ENCODE measurements at regions not wholly inside any gene's neighbourhood (a gene's known extent, or its start where the extent isn't known, plus 50 kb on each side); places are given as distances from the start of the nearest gene placed in this dataset.

DNA sequence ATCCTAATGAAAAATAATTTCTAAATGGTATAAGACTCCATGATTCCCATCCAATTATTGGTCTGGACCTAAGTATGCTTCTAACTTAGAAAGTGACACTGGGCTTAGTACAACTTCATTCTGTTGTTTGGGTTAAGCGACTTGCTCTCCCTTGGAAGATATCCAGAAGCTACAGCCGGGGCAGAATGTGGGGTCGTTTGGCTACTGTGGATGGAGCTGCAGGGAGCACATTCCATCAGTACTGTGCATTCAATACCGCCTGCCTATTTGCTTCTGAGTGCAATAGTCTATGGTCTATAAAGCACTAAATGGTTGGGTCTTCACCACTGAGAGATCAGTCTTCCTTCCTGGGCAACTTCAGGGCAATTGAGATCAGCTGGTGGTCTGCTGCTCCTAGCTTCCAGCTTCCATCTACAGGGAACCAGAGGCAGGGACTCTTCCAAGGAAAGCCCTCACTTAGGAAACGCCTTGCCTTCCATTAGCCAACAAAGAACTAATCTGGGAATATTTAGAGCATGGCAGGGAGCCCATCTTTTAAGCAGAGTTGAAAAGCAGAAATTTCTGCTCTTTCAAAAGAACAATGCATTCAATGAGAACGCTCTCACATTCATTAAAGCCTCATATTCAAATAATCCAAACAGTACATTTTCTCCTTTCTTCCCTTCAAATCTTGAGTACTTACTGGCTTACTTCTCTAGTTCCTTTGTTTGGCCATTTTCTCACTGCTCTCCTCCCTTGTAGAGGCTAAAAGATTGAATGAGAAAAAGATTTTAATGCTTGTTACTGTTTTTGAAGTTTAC is 1049.9 kb upstream of the TENM3 start:
- Histone ChIP-seq H4K20me1 (ENCODE audit: insufficient read depth, low read length) (no peaks in the 10 kb centered on the region), H3K4me3 (ENCODE audit: insufficient read depth, low read length) (no peak overlapping the region), H3K79me2 (ENCODE audit: insufficient read depth, low read length) (no peaks in the 10 kb centered on the region), H3K4me2 (ENCODE audit: insufficient read depth, low read length) (no peak overlapping the region), H3K4me1 (ENCODE audit: insufficient read depth, low read length) (no peaks in the 10 kb centered on the region), H3K27ac (ENCODE audit: low read depth, low read length) (no peak overlapping the region), H2AFZ (ENCODE audit: low read length) (no peak overlapping the region), H3K27me3 (ENCODE audit: insufficient read depth, low read length) (no peaks in the 10 kb centered on the region), H3K9me3 (ENCODE audit: low read depth, low read length) (no peaks in the 10 kb centered on the region), H3K36me3 (ENCODE audit: insufficient read depth, low read length) (no peaks in the 10 kb centered on the region)
- TF ChIP-seq, protein P1, sequence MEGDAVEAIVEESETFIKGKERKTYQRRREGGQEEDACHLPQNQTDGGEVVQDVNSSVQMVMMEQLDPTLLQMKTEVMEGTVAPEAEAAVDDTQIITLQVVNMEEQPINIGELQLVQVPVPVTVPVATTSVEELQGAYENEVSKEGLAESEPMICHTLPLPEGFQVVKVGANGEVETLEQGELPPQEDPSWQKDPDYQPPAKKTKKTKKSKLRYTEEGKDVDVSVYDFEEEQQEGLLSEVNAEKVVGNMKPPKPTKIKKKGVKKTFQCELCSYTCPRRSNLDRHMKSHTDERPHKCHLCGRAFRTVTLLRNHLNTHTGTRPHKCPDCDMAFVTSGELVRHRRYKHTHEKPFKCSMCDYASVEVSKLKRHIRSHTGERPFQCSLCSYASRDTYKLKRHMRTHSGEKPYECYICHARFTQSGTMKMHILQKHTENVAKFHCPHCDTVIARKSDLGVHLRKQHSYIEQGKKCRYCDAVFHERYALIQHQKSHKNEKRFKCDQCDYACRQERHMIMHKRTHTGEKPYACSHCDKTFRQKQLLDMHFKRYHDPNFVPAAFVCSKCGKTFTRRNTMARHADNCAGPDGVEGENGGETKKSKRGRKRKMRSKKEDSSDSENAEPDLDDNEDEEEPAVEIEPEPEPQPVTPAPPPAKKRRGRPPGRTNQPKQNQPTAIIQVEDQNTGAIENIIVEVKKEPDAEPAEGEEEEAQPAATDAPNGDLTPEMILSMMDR (IDR thresholded peaks at IDR 0.05; ENCODE audit: extremely low read depth, low read depth, low read length), result no peak
- DNase-seq (ENCODE audit: insufficient read length, low spot score, missing footprints), result no peak

DNA sequence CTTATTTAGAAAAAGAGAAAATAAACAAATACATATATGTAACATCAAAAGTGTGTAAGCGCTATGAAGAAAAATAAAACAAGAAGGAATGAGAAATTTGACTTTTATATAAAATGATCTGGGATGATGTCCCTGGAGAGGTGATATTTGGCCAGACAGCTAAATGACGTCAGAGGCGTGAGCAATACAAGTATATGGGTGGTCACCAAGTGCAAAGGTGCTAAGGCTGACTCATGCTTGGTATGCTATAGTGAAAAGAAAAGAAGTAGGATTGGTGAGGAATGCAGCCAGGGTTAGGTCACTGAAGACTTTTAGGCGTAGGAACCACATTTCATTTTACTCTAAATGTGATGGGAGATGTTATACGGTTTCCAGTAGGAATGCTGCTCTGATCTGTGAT is 1049.1 kb upstream of the TENM3 start:
- TF ChIP-seq, protein P1 (IDR thresholded peaks at IDR 0.05; ENCODE audit: extremely low read depth, low read depth, low read length), result no peak
- Histone ChIP-seq H2AFZ (ENCODE audit: low read length) (no peak overlapping the region), H3K79me2 (ENCODE audit: insufficient read depth, low read length) (no peaks in the 10 kb centered on the region), H3K36me3 (ENCODE audit: insufficient read depth, low read length) (no peaks in the 10 kb centered on the region), H3K27me3 (ENCODE audit: insufficient read depth, low read length) (no peaks in the 10 kb centered on the region), H4K20me1 (ENCODE audit: insufficient read depth, low read length) (no peaks in the 10 kb centered on the region), H3K4me3 (ENCODE audit: insufficient read depth, low read length) (no peak overlapping the region), H3K4me1 (ENCODE audit: insufficient read depth, low read length) (no peaks in the 10 kb centered on the region), H3K4me2 (ENCODE audit: insufficient read depth, low read length) (no peak overlapping the region), H3K9me3 (ENCODE audit: low read depth, low read length) (no peaks in the 10 kb centered on the region), H3K27ac (ENCODE audit: low read depth, low read length) (no peak overlapping the region)
- DNase-seq (ENCODE audit: insufficient read length, low spot score, missing footprints), result no peak

DNA sequence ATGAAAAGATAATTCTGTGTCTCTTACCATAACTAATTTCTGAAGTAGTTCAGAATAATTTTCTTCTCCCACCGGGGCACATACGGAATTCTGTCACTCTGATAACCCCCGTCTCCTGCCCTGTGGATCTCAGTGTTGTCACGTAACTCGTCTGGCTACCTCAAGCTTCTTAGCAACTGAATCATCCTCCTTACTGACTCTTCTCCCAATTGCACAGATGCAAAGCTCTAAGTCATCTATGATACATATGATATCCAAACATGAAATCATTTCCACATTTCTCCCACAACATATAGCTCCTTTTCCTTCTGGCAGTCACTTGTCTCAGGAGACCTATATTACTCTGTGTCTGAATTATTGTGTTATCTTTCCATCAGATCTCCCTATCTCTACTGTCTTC is 1043.1 kb upstream of the TENM3 start:
- H3K27me3 ChIP-seq (ENCODE audit: insufficient read depth, low read length), result no peaks in the 10 kb centered on the region
- TF ChIP-seq, protein P1 (IDR thresholded peaks at IDR 0.05; ENCODE audit: extremely low read depth, low read depth, low read length), result no peak
- DNase-seq (ENCODE audit: insufficient read length, low spot score, missing footprints), result no peak
- no peak overlapping the region for H2AFZ ChIP-seq (ENCODE audit: low read length)
- H3K27ac ChIP-seq (ENCODE audit: low read depth, low read length), result no peak overlapping the region
- H3K4me3 ChIP-seq (ENCODE audit: insufficient read depth, low read length), result no peak overlapping the region
- H3K79me2 ChIP-seq (ENCODE audit: insufficient read depth, low read length), result no peaks in the 10 kb centered on the region
- no peaks in the 10 kb centered on the region for H3K4me1 ChIP-seq (ENCODE audit: insufficient read depth, low read length)
- H3K4me2 ChIP-seq (ENCODE audit: insufficient read depth, low read length), result no peak overlapping the region
- H3K36me3 ChIP-seq (ENCODE audit: insufficient read depth, low read length), result no peaks in the 10 kb centered on the region
- no peaks in the 10 kb centered on the region for H4K20me1 ChIP-seq (ENCODE audit: insufficient read depth, low read length)
- no peaks in the 10 kb centered on the region for H3K9me3 ChIP-seq (ENCODE audit: low read depth, low read length)

DNA sequence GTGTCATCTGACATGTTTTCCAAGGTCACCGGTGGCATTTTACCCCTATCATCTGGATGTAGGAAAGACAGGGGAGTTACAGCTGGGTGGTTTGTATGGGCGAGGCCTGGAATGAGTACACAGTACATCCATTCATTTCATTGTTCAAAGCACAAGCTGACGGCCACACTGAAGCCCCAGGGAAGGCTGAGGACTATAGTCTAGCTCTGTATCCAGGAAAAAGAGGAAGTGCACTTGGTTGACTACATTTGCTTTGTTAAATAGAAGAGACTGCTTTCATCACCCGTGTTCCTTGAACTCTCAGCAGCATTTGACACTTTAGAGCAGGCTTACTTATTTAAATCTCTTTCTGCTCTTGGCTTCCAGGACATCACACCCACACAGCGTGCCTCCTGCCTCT is 1041.0 kb upstream of the TENM3 start:
- no peak overlapping the region for H3K4me2 ChIP-seq (ENCODE audit: insufficient read depth, low read length)
- H3K27ac ChIP-seq (ENCODE audit: low read depth, low read length), result no peak overlapping the region
- no peak overlapping the region for H2AFZ ChIP-seq (ENCODE audit: low read length)
- H3K27me3 ChIP-seq (ENCODE audit: insufficient read depth, low read length), result no peaks in the 10 kb centered on the region
- H4K20me1 ChIP-seq (ENCODE audit: insufficient read depth, low read length), result no peaks in the 10 kb centered on the region
- no peaks in the 10 kb centered on the region for H3K4me1 ChIP-seq (ENCODE audit: insufficient read depth, low read length)
- TF ChIP-seq, protein P1 (IDR thresholded peaks at IDR 0.05; ENCODE audit: extremely low read depth, low read depth, low read length), result no peak
- no peaks in the 10 kb centered on the region for H3K9me3 ChIP-seq (ENCODE audit: low read depth, low read length)
- no peaks in the 10 kb centered on the region for H3K36me3 ChIP-seq (ENCODE audit: insufficient read depth, low read length)
- DNase-seq (ENCODE audit: insufficient read length, low spot score, missing footprints), result no peak
- no peaks in the 10 kb centered on the region for H3K79me2 ChIP-seq (ENCODE audit: insufficient read depth, low read length)
- H3K4me3 ChIP-seq (ENCODE audit: insufficient read depth, low read length), result no peak overlapping the region
